ENCODE measurements at regions not wholly inside any gene's neighbourhood (a gene's known extent, or its start where the extent isn't known, plus 50 kb on each side); places are given as distances from the start of the nearest gene placed in this dataset.

- Histone ChIP-seq H3K27ac (ENCODE audit: low read length) (no peak overlapping the region), H3K4me3 (ENCODE audit: low read length) (no peak overlapping the region), H3K9ac (ENCODE audit: low read length) (no peak overlapping the region), H3K9me3 (replicated peaks; ENCODE audit: insufficient read depth, low read length) (no peaks in the 10 kb centered on the region), H3K4me1 (ENCODE audit: low read length) (no peaks in the 10 kb centered on the region), H2AFZ (ENCODE audit: low read length) (no peak overlapping the region), H3K4me2 (ENCODE audit: low read depth, low read length) (no peak overlapping the region), H3K27me3 (replicated peaks; ENCODE audit: insufficient read depth, low read length) (no peaks in the 10 kb centered on the region), H4K20me1 (ENCODE audit: insufficient read depth, low read length) (no peaks in the 10 kb centered on the region), H3K36me3 (replicated peaks; ENCODE audit: insufficient read depth, low read length) (no peaks in the 10 kb centered on the region), H3K79me2 (ENCODE audit: low read length) (no peaks in the 10 kb centered on the region), H3K9me2 (replicated peaks; ENCODE audit: insufficient read depth, low read length) (no peaks in the 10 kb centered on the region), H3F3A (ENCODE audit: insufficient read depth, low read length) (no peaks in the 10 kb centered on the region)
- no peak for DNase-seq
- TF ChIP-seq EZH2phosphoT487 (IDR thresholded peaks at IDR 0.05; ENCODE audit: low read length) (no peak), CTCF (IDR thresholded peaks at IDR 0.05; ENCODE audit: low read length) (no peak), EZH2 (optimal IDR thresholded peaks at IDR 0.05; ENCODE audit: low read depth, low read length) (no peak)
These were observed 98.5 kb upstream of the SMIM21 start for GRCh38 chr18:75526038-75526437.

- H4K20me1 ChIP-seq (ENCODE audit: insufficient read depth, low read length): no peaks in the 10 kb centered on the region
- H3K27ac ChIP-seq (ENCODE audit: low read length): no peak overlapping the region
- no peak overlapping the region for H3K9ac ChIP-seq (ENCODE audit: low read length)
- TF ChIP-seq EZH2phosphoT487 (IDR thresholded peaks at IDR 0.05; ENCODE audit: low read length): no peak
- TF ChIP-seq CTCF (IDR thresholded peaks at IDR 0.05; ENCODE audit: low read length): no peak
- TF ChIP-seq EZH2 (optimal IDR thresholded peaks at IDR 0.05; ENCODE audit: low read depth, low read length): no peak
- H3K36me3 ChIP-seq (replicated peaks; ENCODE audit: insufficient read depth, low read length): no peaks in the 10 kb centered on the region
- H3K79me2 ChIP-seq (ENCODE audit: low read length): no peaks in the 10 kb centered on the region
- H3F3A ChIP-seq (ENCODE audit: insufficient read depth, low read length): no peaks in the 10 kb centered on the region
- no peaks in the 10 kb centered on the region for H3K27me3 ChIP-seq (replicated peaks; ENCODE audit: insufficient read depth, low read length)
- no peaks in the 10 kb centered on the region for H3K4me1 ChIP-seq (ENCODE audit: low read length)
- H3K4me3 ChIP-seq (ENCODE audit: low read length): no peak overlapping the region
- H3K9me2 ChIP-seq (replicated peaks; ENCODE audit: insufficient read depth, low read length): no peaks in the 10 kb centered on the region
- no peak overlapping the region for H3K4me2 ChIP-seq (ENCODE audit: low read depth, low read length)
- no peak overlapping the region for H2AFZ ChIP-seq (ENCODE audit: low read length)
- H3K9me3 ChIP-seq (replicated peaks; ENCODE audit: insufficient read depth, low read length): no peaks in the 10 kb centered on the region
- no peak for DNase-seq
These were observed 97.8 kb upstream of the SMIM21 start for GRCh38 chr18:75525331-75525730.

- H3K9ac ChIP-seq (ENCODE audit: low read length): no peak overlapping the region
- H3K4me3 ChIP-seq (ENCODE audit: low read length): no peak overlapping the region
- H3K36me3 ChIP-seq (replicated peaks; ENCODE audit: insufficient read depth, low read length): no peaks in the 10 kb centered on the region
- no peaks in the 10 kb centered on the region for H3K27me3 ChIP-seq (replicated peaks; ENCODE audit: insufficient read depth, low read length)
- DNase-seq: no peak
- TF ChIP-seq CTCF (IDR thresholded peaks at IDR 0.05; ENCODE audit: low read length): no peak
- H3K9me3 ChIP-seq (replicated peaks; ENCODE audit: insufficient read depth, low read length): no peaks in the 10 kb centered on the region
- H2AFZ ChIP-seq (ENCODE audit: low read length): no peak overlapping the region
- no peak overlapping the region for H3K4me2 ChIP-seq (ENCODE audit: low read depth, low read length)
- H4K20me1 ChIP-seq (ENCODE audit: insufficient read depth, low read length): no peaks in the 10 kb centered on the region
- no peak overlapping the region for H3K27ac ChIP-seq (ENCODE audit: low read length)
- no peaks in the 10 kb centered on the region for H3K79me2 ChIP-seq (ENCODE audit: low read length)
- H3F3A ChIP-seq (ENCODE audit: insufficient read depth, low read length): no peaks in the 10 kb centered on the region
- no peaks in the 10 kb centered on the region for H3K9me2 ChIP-seq (replicated peaks; ENCODE audit: insufficient read depth, low read length)
- H3K4me1 ChIP-seq (ENCODE audit: low read length): no peaks in the 10 kb centered on the region
These were observed 97.3 kb upstream of the SMIM21 start for GRCh38 chr18:75524841-75525240.

- H3K4me2 ChIP-seq (ENCODE audit: low read depth, low read length): no peak overlapping the region
- no peak overlapping the region for H3K27ac ChIP-seq (ENCODE audit: low read length)
- DNase-seq: no peak
- no peaks in the 10 kb centered on the region for H3K36me3 ChIP-seq (replicated peaks; ENCODE audit: insufficient read depth, low read length)
- H3K9me3 ChIP-seq (replicated peaks; ENCODE audit: insufficient read depth, low read length): no peaks in the 10 kb centered on the region
- H3K4me1 ChIP-seq (ENCODE audit: low read length): no peaks in the 10 kb centered on the region
- H3K9ac ChIP-seq (ENCODE audit: low read length): no peak overlapping the region
- H3K79me2 ChIP-seq (ENCODE audit: low read length): no peaks in the 10 kb centered on the region
- no peak overlapping the region for H3K4me3 ChIP-seq (ENCODE audit: low read length)
- H3F3A ChIP-seq (ENCODE audit: insufficient read depth, low read length): no peaks in the 10 kb centered on the region
- H2AFZ ChIP-seq (ENCODE audit: low read length): no peak overlapping the region
- no peak for TF ChIP-seq EZH2phosphoT487 (IDR thresholded peaks at IDR 0.05; ENCODE audit: low read length)
- no peak for TF ChIP-seq CTCF (IDR thresholded peaks at IDR 0.05; ENCODE audit: low read length)
- no peak for TF ChIP-seq EZH2 (optimal IDR thresholded peaks at IDR 0.05; ENCODE audit: low read depth, low read length)
- no peaks in the 10 kb centered on the region for H3K27me3 ChIP-seq (replicated peaks; ENCODE audit: insufficient read depth, low read length)
- H3K9me2 ChIP-seq (replicated peaks; ENCODE audit: insufficient read depth, low read length): no peaks in the 10 kb centered on the region
- H4K20me1 ChIP-seq (ENCODE audit: insufficient read depth, low read length): no peaks in the 10 kb centered on the region
These were observed 96.7 kb upstream of the SMIM21 start for GRCh38 chr18:75524181-75524580.
